ENCODE measurements at regions not wholly inside any gene's neighbourhood (a gene's known extent, or its start where the extent isn't known, plus 50 kb on each side); places are given as distances from the start of the nearest gene placed in this dataset. TPM values are rescaled to one million over a fixed set of nuclear protein-coding genes. Genes with fewer than 3 reads are reported as not detected.

GRCh38 chr2:41994661-41995060 is 53.2 kb upstream of the PKDCC start:
- H3K4me3 ChIP-seq (ENCODE audit: low read depth, low read length), result no peak overlapping the region
- 96% methylated on average over 8 of the region's 8 CpGs for WGBS
- no peak for DNase-seq (ENCODE audit: extremely low spot score)

GRCh38 chr2:41997561-41997960 is 50.3 kb upstream of the PKDCC start:
- Histone ChIP-seq H3K4me3 (ENCODE audit: low read depth, low read length) (no peak overlapping the region), H3K36me3 (ENCODE audit: insufficient read depth) (no peaks in the 10 kb centered on the region), H3K27ac (ENCODE audit: low read depth) (no peak overlapping the region), H3K4me1 (ENCODE audit: insufficient read depth) (no peaks in the 10 kb centered on the region)
- 80% methylated on average over 4 of the region's 4 CpGs for WGBS
- no peak for DNase-seq (ENCODE audit: extremely low spot score)

More at GRCh38 chr2:41994661-41995060, 53.2 kb upstream of the PKDCC start:
- no peaks in the 10 kb centered on the region for H3K4me1 ChIP-seq (ENCODE audit: insufficient read depth)
- H3K36me3 ChIP-seq (ENCODE audit: insufficient read depth), result no peaks in the 10 kb centered on the region
- no peak overlapping the region for H3K27ac ChIP-seq (ENCODE audit: low read depth)

Small RNAs in the stretch of these regions (small RNA-seq; reads per million reads assigned to genes)
- gene RF00019, result not detected
- gene RNU4-63P, result not detected
